Breast epithelium (tissue), 4 donors: ENCODE measurements at regions not wholly inside any gene's neighbourhood (a gene's known extent, or its start where the extent isn't known, plus 50 kb on each side); places are given as distances from the start of the nearest gene placed in this dataset.

ENCODE experiments used
- DNase-seq, 2 donors: peaks; one replicate each; pipeline ENCODE4 v3.0.0-alpha.2; 2019; ENCODE audit warnings: low spot score in 2 of 2
- H3K27ac ChIP-seq, 2 donors: fragments of 200-600 bp; sonication (generic) in 1 of 2; one replicate each; pipeline ENCODE4 v1.5.1; 2016 to 2019; ENCODE audit warnings: mild to moderate bottlenecking in 1 of 2
- H3K27me3 ChIP-seq, 2 donors: fragments of 200-600 bp; sonication (generic) in 1 of 2; one replicate each; pipeline versions ENCODE4 v1.5.1 to v1.6.0; 2017 to 2019; ENCODE audit warnings: control low read depth in 1 of 2, mild to moderate bottlenecking in 1 of 2
- H3K36me3 ChIP-seq: fragments of 200-600 bp; one replicate; pipeline ENCODE4 v1.5.1; 2019
- H3K4me1 ChIP-seq, 2 donors: fragments of 200-600 bp; sonication (generic); one replicate each; pipeline ENCODE4 v1.5.1; 2016 to 2019; ENCODE audit warnings: control low read depth in 1 of 2
- H3K4me3 ChIP-seq, 3 donors: fragments of 200-600 bp; sonication (generic); 1 replicate in 2 of 3; 2 replicates in 1 of 3; pipeline ENCODE4 v1.5.1; 2016 to 2019; ENCODE audit warnings: mild to moderate bottlenecking in 3 of 3, moderate library complexity in 2 of 3
- H3K9me3 ChIP-seq, 2 donors: fragments of 200-600 bp; sonication (generic) in 1 of 2; one replicate each; pipeline ENCODE4 v1.5.1; 2016 to 2019; ENCODE audit warnings: control low read depth in 1 of 2
- POLR2A ChIP-seq: fragments of 450-650 bp; IDR thresholded peaks from one replicate; pipeline ENCODE4 v1.6.1; 2016; ENCODE audit warnings: antibody characterized with exemption, mild to moderate bottlenecking, moderate library complexity
- POLR2AphosphoS5 ChIP-seq, 3 donors: sonication (generic); formaldehyde crosslinking; IDR thresholded peaks; one replicate each; pipeline ENCODE4 v1.6.1; 2017; ENCODE audit warnings: antibody characterized with exemption in 3 of 3
- intact Hi-C: fragments of 100-400 bp; cut with DNase I; formaldehyde crosslinking; loops from one replicate; pipeline ENCODE4 v1.15.1; 2023; ENCODE audit warnings: low total_unique reads
- TF ChIP-seq, protein P1 (sequence below), 3 donors: fragments of 450-650 bp; IDR thresholded peaks; one replicate each; pipeline ENCODE4 v1.5.1; 2016 to 2017; ENCODE audit warnings: antibody characterized with exemption in 3 of 3, mild to moderate bottlenecking in 3 of 3, moderate library complexity in 3 of 3

DNA sequence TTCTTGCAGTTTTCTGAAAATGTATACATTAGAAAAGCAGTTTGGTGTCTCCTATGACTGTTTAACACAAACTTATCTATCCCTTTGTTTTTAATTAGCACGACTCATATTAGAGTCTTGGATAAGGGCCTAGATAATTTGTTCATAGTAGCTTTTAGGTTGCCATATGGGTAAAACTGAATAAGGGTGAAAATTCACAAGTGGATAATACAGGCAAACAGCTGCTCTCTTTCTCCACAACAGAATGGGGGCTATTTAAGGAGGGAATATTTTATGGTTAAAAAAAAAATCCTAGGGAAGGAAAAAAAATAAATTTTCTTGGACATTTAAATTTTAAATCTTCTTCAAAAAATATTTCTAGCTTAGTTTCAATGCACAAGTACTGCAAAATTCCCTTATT, 1416.1 kb downstream of the GATA3 start:
- Histone ChIP-seq H3K9me3 (no peaks in the 10 kb centered on the region), H3K4me3 (no peak overlapping the region), H3K27ac (no peak overlapping the region), H3K27me3 (no peaks in the 10 kb centered on the region), H3K36me3 (no peaks in the 10 kb centered on the region), H3K4me1 (no peaks in the 10 kb centered on the region)
- TF ChIP-seq, protein P1, sequence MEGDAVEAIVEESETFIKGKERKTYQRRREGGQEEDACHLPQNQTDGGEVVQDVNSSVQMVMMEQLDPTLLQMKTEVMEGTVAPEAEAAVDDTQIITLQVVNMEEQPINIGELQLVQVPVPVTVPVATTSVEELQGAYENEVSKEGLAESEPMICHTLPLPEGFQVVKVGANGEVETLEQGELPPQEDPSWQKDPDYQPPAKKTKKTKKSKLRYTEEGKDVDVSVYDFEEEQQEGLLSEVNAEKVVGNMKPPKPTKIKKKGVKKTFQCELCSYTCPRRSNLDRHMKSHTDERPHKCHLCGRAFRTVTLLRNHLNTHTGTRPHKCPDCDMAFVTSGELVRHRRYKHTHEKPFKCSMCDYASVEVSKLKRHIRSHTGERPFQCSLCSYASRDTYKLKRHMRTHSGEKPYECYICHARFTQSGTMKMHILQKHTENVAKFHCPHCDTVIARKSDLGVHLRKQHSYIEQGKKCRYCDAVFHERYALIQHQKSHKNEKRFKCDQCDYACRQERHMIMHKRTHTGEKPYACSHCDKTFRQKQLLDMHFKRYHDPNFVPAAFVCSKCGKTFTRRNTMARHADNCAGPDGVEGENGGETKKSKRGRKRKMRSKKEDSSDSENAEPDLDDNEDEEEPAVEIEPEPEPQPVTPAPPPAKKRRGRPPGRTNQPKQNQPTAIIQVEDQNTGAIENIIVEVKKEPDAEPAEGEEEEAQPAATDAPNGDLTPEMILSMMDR (IDR thresholded peaks at IDR 0.05): no peak
- TF ChIP-seq POLR2AphosphoS5 (IDR thresholded peaks at IDR 0.05) (no peak), POLR2A (no peak)
- no peak for DNase-seq
- intact Hi-C loops: no loop called here

DNA sequence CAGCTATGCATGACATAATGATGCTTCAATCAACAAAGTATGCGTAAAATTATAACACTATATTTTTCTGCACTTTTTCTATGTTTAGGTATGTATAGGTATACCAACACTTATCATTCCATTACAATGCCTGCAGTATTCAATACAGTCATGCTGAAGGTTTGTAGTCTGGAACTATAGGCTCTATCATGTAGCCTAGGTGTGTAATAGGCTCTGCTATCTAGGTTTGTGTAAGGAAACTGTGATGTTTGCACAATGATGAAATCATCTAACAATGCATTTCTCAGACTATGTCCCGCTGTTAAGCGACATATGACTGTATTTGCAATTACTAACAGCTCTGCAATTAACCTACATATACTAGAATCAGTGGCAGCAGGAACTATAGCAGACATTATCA, 1447.5 kb downstream of the GATA3 start:
- intact Hi-C loops: no loop called here
- H3K27ac ChIP-seq: no peak overlapping the region
- H3K27me3 ChIP-seq: no peaks in the 10 kb centered on the region
- DNase-seq: no peak
- H3K4me1 ChIP-seq: no peaks in the 10 kb centered on the region
- no peaks in the 10 kb centered on the region for H3K9me3 ChIP-seq
- no peaks in the 10 kb centered on the region for H3K36me3 ChIP-seq
- H3K4me3 ChIP-seq: no peak overlapping the region
- TF ChIP-seq POLR2A (no peak), POLR2AphosphoS5 (IDR thresholded peaks at IDR 0.05) (no peak)
- TF ChIP-seq, protein P1 (IDR thresholded peaks at IDR 0.05): no peak

DNA sequence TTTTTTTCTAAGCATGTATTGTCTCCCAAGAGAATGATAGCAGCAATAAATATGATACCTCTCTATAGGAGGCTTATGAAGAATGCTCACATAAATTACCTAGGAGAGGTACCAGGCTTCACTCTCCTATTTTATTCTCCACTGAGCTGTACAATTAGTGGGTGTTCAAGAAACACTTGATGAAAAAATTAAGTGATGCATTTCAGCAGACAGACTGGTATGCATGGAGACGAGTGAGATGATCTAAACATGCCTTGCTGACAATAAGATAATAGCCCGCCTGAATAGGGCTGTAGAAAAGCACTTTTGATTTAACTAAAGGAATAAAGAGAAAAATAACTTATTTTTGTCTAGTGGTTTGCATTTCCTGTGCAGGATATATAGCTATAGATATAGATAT, 1449.7 kb downstream of the GATA3 start:
- H3K4me1 ChIP-seq: no peaks in the 10 kb centered on the region

DNA sequence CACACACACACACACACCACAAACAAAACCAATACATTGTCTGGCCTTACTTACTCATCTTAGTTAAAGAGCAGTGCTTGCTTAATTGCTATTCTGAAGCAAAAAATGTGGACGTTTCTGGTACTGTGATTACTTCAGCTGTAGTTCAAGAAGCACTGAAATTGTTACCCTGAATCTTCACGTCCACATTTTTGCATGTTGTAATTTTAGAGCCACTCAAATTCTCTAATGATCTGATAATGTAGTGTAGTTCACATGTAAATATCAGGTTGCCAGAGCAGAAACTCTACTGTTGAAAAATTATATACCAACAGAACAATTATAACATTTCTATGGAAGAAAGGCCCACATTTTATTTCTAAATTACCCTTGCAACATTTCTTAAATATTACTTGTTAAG, 1451.1 kb downstream of the GATA3 start:
- Histone ChIP-seq H3K4me3 (no peak overlapping the region), H3K9me3 (no peaks in the 10 kb centered on the region), H3K27me3 (no peaks in the 10 kb centered on the region), H3K4me1 (no peaks in the 10 kb centered on the region), H3K36me3 (no peaks in the 10 kb centered on the region), H3K27ac (no peak overlapping the region)
- intact Hi-C loops: no loop called here
- no peak for TF ChIP-seq POLR2AphosphoS5 (IDR thresholded peaks at IDR 0.05)
- TF ChIP-seq POLR2A: no peak
- TF ChIP-seq, protein P1 (IDR thresholded peaks at IDR 0.05): no peak
- no peak for DNase-seq

More for the DNA sequence above, 1449.7 kb downstream of the GATA3 start:
- no peak overlapping the region for H3K27ac ChIP-seq
- H3K4me3 ChIP-seq: no peak overlapping the region
- H3K9me3 ChIP-seq: no peaks in the 10 kb centered on the region
- no peaks in the 10 kb centered on the region for H3K36me3 ChIP-seq
- DNase-seq: no peak
- TF ChIP-seq, protein P1 (IDR thresholded peaks at IDR 0.05): no peak
- no peak for TF ChIP-seq POLR2A
- TF ChIP-seq POLR2AphosphoS5 (IDR thresholded peaks at IDR 0.05): no peak
- intact Hi-C loops: no loop called here
- no peaks in the 10 kb centered on the region for H3K27me3 ChIP-seq

DNA sequence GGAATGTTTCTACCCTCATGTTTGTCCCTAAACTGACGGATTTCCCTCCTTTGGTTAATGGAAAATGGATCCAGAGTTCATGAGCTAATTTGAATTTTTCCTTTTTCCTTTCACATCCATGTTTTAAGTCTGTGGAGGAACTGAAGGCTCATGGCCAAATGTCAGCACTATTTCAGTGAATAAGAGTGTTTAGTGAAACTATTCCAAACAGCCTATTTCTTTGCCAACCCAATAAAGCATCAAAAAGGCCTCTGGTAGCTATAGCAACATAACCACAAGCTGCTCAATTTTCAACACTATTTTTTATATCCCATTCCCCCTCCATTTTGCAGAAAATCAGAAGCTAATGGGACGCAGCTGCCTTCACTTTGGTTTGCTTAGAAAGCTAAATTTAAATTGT, 1454.1 kb downstream of the GATA3 start:
- no peaks in the 10 kb centered on the region for H3K9me3 ChIP-seq
- intact Hi-C loops: no loop called here
- TF ChIP-seq POLR2A: no peak
- TF ChIP-seq, protein P1 (IDR thresholded peaks at IDR 0.05): no peak
- no peak for TF ChIP-seq POLR2AphosphoS5 (IDR thresholded peaks at IDR 0.05)
- no peaks in the 10 kb centered on the region for H3K4me1 ChIP-seq
- no peak for DNase-seq
- H3K36me3 ChIP-seq: no peaks in the 10 kb centered on the region
- no peak overlapping the region for H3K27ac ChIP-seq
- H3K4me3 ChIP-seq: no peak overlapping the region
- H3K27me3 ChIP-seq: no peaks in the 10 kb centered on the region
